ENCODE measurements at regions not wholly inside any gene's neighbourhood (a gene's known extent, or its start where the extent isn't known, plus 50 kb on each side); places are given as distances from the start of the nearest gene placed in this dataset.

GRCh38 chr14:105877645-105878044, 351.3 kb downstream of the TMEM121 start:
- Histone ChIP-seq H3K36me3 (replicated peaks in 1 of 2; ENCODE audit: control insufficient read depth in 1 of 2, insufficient read depth in 2 of 2, low read length in 2 of 2) (no peaks in the 10 kb centered on the region), H2AFZ (ENCODE audit: low read length) (no peak overlapping the region), H3K4me2 (ENCODE audit: low read depth, low read length) (no peak overlapping the region), H3K4me1 (ENCODE audit: insufficient read depth, low read length) (no peaks in the 10 kb centered on the region), H3K4me3 (replicated peaks in 1 of 3; ENCODE audit: insufficient read depth in 1 of 3, low read depth in 2 of 3, low read length in 3 of 3) (no peak overlapping the region), H3K27ac (ENCODE audit: extremely low read length, insufficient read depth, low read length) (no peak overlapping the region), H3K9ac (ENCODE audit: insufficient read depth, low read depth, low read length) (no peak overlapping the region), H3K27me3 (ENCODE audit: control insufficient read depth in 1 of 2, insufficient read depth in 2 of 2, low read length in 2 of 2) (peaks cover 8 to 42% of the 10 kb centered on the region in 2 experiments; a peak in 4 of 5 replicates), H4K20me1 (ENCODE audit: insufficient read depth, low read length) (no peaks in the 10 kb centered on the region), H3K79me2 (ENCODE audit: insufficient read depth, low read length) (no peaks in the 10 kb centered on the region), H3K9me3 (ENCODE audit: low read length) (no peaks in the 10 kb centered on the region)
- DNase-seq (ENCODE audit: low spot score), result no peak
- WGBS (ENCODE audit: low lambda C conversion rate), result 5% methylated on average over 9 of the region's 9 CpGs
- intact Hi-C loops (cut with micrococcal nuclease; ENCODE audit: unreplicated experiment), result no loop called here
- no peak for ATAC-seq
- ChIA-PET POLR2A (no interaction called here), CTCF (ENCODE audit: low intra/inter-chr PET ratio, low total read pairs) (no interaction called here)
- in situ Hi-C loops (cut with HindIII; ENCODE audit: extremely low pct_ligation_motif_present, low pct_unique_long_range_greater_than_20kb), result no loop called here
- TF ChIP-seq ZKSCAN1 (IDR thresholded peaks at IDR 0.05; ENCODE audit: low read length) (no peak), CSRNP2 (CRISPR knock-in tag; conservative IDR thresholded peaks at IDR 0.05; ENCODE audit: low read depth) (no peak), SIX4 (CRISPR knock-in tag; IDR thresholded peaks at IDR 0.05) (no peak), ZNF740 (CRISPR knock-in tag; IDR thresholded peaks at IDR 0.05) (no peak), CENPT (CRISPR knock-in tag; IDR thresholded peaks at IDR 0.05; ENCODE audit: low read depth) (no peak), ZNF570 (CRISPR knock-in tag; IDR thresholded peaks at IDR 0.05; ENCODE audit: borderline replicate concordance) (no peak), JDP2 (CRISPR knock-in tag; IDR thresholded peaks at IDR 0.05; ENCODE audit: borderline replicate concordance) (no peak), ZNF251 (CRISPR knock-in tag; IDR thresholded peaks at IDR 0.05) (no peak), ZNF501 (CRISPR knock-in tag; IDR thresholded peaks at IDR 0.05) (no peak), ZMYM3 (CRISPR knock-in tag; IDR thresholded peaks at IDR 0.05) (no peak)
- FAIRE-seq, result no peak
- no TSS peak for BruUV-seq (replicated peaks)

Data from HepG2 (cell line).